Loucy (cell line): ENCODE measurements at regions not wholly inside any gene's neighbourhood (a gene's known extent, or its start where the extent isn't known, plus 50 kb on each side); places are given as distances from the start of the nearest gene placed in this dataset.

Source experiments
- EZH2phosphoT487 ChIP-seq: fragments of 200-600 bp; IDR thresholded peaks from 2 replicates; pipeline ENCODE4 v1.6.1; 2018; ENCODE audit warnings: antibody characterized with exemption, mild to moderate bottlenecking, moderate library complexity, borderline replicate concordance
- TF ChIP-seq, protein P1 (sequence below): fragments of 200-600 bp; sonication (generic); conservative IDR thresholded peaks from 2 replicates; pipeline ENCODE4 v1.5.1; 2014; ENCODE audit warnings: mild to moderate bottlenecking, antibody characterized with exemption, low read length

DNA sequence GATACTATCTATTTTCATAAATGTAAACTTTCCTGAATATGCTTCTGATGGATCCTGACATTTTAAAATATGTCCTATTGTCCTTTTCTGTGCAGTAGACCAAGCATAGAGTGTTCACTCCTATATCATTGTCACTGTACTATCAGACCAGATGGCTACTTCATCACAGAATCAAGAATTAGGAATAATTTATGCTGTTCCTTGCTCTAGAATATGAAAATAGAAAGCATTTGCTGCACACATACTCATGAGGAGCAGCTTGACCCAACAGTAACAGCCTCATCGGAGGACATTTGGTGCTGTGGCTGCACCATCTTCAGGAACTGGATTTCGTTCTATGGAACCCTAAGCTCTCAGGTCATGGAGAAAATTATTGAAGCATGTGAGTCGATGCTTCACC lies 468.9 kb upstream of the HNRNPA3 start:
- TF ChIP-seq, protein P1, sequence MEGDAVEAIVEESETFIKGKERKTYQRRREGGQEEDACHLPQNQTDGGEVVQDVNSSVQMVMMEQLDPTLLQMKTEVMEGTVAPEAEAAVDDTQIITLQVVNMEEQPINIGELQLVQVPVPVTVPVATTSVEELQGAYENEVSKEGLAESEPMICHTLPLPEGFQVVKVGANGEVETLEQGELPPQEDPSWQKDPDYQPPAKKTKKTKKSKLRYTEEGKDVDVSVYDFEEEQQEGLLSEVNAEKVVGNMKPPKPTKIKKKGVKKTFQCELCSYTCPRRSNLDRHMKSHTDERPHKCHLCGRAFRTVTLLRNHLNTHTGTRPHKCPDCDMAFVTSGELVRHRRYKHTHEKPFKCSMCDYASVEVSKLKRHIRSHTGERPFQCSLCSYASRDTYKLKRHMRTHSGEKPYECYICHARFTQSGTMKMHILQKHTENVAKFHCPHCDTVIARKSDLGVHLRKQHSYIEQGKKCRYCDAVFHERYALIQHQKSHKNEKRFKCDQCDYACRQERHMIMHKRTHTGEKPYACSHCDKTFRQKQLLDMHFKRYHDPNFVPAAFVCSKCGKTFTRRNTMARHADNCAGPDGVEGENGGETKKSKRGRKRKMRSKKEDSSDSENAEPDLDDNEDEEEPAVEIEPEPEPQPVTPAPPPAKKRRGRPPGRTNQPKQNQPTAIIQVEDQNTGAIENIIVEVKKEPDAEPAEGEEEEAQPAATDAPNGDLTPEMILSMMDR, result no peak
- no peak for TF ChIP-seq EZH2phosphoT487
